ENCODE measurements at regions not wholly inside any gene's neighbourhood (a gene's known extent, or its start where the extent isn't known, plus 50 kb on each side); places are given as distances from the start of the nearest gene placed in this dataset.
A peak's percentile ranks its signal among the peaks of the same experiment; 100 is the strongest.
"Not testable (repeated sequence)": the region's sequence is repeated elsewhere in the genome, so short reads cannot be mapped to it uniquely, and the experiment has no call there.

DNA sequence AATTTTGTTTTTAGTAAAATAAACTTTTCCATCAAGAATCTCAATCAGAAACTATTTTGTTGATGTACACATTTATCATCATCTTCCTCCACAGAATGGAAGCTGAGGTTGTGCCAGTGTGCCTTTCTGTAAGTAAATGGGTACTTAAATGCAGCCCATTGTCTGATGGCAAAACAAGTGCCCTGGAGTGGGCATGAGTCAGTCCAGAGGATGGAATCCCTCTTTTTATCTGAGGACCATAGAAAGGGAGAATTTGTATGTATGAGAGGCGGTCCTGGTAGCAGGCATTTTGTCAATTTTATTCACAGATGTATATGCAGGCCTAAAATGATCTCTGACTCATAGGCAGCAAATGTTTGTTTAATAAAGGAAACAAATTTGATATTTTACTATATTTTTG, 102.1 kb upstream of the MAGI2 start:
- DNase-seq (ENCODE audit: low read depth in 2 of 2), result no peak

DNA sequence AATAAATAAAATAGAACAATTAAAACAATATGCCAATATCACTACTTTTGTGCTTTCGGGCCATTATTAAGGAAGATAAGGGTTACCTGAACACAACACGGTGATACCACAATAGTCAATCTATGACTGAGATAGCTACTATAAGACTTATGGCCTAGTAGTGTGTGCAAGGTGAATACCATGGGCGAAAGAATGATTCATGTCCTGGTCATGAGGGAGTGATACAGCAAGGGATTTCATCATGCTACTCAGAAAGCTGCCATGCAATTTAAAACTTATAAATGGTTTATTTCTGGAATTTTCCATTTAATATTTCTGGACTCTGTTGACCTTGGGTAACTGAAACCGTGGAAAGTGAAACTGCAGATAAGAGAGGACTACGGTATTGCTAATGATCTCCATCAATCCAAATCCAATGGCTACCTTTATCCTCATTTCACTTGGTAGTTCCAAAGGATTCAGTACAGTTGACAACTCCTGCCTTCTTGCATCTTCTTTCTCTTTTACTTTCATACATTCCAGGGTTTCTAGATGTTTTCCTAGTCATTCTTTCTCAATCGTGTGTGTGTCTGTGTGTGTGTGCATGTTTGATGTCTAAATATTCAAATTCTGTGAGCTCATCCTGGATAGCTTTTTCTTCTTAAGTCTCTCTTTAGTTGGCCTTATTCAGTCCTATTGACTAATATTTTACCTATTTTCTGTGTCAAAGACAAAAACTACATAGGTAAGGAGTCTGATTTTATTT, 100.5 kb upstream of the MAGI2 start:
- DNase-seq (ENCODE audit: low read depth in 2 of 2), result peak in 1 of 2 donors; percentile 4

DNA sequence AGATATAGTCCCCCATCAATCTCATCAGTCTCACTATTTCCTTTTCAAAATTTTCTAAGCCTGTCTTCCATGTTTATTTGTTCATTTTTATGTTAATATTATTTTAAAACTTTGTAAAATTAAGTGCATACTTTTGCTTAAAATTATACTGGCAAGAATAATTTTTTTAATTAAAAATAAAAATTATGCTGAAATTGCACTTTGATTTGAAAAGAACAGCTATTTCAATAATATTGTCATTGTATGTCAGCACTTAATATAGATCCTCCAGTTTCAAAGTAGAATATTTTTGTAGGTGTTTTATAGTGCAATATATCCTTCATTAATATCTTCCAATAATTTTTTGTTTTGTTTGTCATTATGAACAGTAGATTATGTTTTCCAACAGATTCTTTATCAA, 99.0 kb upstream of the MAGI2 start:
- DNase-seq (ENCODE audit: low read depth in 2 of 2), result no peak

DNA sequence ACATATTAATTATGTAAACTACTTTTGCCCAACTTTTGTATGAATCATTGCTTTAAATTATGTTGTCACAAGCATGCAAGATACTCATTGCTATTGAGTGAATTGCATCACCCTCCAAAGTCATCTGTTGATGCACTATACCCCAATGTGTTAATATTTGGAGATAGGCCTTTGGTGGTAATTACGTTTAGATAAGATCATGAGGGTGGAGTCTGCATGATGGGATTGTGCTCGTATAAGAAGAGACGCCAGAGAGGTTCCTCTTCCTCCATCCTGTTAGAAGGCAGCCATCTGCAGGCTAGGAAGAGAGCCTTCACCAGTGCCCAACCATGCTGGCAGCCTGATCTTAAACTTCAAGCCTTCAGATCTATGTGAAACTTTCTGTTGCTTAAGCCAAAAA, 95.3 kb upstream of the MAGI2 start:
- no peak for DNase-seq (ENCODE audit: low read depth in 2 of 2)

DNA sequence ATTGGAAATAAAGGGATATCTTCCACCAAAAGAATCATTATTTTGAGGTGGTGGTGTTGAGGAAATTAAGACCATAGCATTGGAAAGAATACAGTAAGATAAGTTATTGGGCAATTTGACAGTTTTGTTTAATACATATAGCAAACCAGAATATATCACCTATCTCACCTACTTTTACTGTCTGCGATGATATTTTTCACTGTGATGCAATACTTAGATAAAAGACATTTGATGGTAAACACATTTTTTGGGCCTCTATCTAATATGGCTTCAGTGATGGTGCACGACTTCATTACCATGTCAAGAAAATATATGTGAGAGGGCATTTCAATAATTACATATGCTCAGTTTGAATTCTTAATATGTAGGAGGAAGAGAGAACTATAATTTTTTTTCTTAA, 93.7 kb upstream of the MAGI2 start:
- no peak for DNase-seq (ENCODE audit: low read depth in 2 of 2)

DNA sequence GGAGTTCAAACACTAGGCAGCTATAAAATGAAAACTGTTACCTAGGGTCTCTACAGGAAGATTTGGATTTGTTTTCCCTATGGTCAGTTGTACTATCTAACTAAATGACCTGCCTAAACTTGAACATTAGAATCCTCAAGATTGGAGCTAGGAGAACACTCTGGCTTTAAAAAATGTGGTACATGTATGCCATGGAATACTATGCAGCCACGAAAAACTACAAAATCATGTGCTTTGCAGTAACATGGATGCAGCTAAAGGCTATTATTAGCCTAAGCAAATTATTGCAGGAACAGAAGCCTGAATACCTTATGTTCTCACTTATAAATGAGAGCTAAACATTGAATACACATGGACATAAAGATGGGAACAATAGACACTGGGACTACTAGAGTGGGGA, 87.1 kb upstream of the MAGI2 start:
- no peak for DNase-seq (ENCODE audit: low read depth in 2 of 2)

DNA sequence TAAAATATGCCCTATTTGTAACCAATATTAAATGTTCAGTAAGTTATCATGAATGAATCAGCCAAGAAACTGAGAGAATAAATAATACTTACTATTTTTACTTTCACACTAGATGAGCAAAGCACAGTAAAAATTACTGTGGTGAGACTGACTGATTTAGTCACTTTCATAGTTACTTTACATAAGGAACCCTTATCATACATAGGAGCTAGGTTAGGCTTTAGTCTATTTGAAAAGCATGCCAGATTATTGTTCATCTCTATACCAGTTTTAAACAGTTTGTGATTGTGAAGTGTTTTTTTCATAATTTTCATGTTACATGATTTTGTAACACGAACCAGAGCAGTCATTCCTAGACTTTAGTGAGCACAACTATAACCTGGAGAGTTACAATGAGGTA, 80.7 kb upstream of the MAGI2 start:
- no peak for DNase-seq (ENCODE audit: low read depth in 2 of 2)

DNA sequence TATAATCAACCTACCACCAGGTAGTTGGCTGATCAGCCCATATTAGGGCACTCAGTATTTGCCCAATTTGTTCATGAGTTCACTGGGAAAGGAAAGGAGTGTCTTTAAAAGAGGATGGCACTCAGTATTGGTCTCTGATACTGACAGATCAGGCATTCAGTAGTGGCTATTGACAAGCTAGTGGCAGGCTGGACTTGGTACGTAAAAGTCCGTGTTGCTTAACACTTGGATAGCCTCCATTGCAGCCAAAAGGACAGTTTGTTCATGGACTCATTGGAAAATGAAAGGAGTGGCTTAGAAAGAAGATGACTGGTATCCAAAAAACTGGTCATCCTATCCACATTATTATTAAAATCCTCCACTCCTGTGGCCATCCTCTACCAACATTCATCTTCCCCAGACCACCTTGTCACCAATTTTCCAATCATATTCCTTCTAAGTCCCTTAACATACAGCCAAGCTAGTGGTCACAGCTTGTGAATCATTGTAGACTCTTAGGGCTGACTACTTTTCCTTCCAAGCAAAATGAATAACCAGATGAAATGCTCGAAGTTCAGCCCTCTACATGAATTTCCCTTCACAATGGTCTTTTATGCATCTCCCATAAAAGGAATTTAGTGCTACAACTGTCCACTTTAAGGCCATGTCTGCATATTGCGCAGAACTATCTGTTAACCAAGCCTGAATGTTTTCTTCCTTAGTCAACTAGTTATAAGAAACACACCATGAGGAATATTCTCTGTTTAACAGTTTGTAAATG, 78.6 kb upstream of the MAGI2 start:
- no peak for DNase-seq (ENCODE audit: low read depth in 2 of 2)

DNA sequence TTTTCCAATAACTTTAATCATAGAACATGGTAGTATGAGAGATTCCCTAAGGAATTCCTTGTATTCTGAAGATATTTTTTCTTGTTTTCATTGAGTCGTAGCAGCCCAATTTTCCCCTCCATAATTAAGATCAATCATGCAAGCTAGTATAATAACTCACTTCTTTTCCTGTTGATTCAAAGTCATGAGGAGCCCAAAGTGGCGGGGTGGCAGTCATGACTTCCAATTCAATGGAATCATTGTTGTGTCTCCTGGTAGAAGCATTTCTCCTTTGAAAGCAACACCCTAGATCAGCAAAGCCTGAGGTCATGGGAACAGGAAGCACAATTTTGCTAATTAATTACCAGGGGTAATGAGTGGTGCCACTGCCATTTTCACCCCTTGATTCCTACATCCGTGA, 77.6 kb upstream of the MAGI2 start:
- no peak for DNase-seq (ENCODE audit: low read depth in 2 of 2)

DNA sequence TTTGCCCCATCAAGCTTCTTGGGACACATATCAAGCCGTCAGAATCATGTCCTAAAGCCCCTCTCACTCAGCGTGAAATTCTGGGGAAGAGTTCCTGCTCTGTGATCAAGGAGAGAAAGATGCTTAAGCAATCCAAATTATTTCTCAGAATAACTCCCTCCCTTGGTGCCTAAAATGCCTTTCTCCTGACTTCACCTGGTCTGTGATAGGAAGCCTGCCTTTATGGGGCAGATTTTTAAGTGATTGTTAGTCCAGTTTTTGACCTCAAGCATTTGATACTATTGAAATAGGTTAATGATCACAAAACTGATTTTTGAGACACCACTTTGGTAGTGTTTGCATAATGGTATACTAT, 76.4 kb upstream of the MAGI2 start:
- no peak for DNase-seq (ENCODE audit: low read depth in 2 of 2)

DNA sequence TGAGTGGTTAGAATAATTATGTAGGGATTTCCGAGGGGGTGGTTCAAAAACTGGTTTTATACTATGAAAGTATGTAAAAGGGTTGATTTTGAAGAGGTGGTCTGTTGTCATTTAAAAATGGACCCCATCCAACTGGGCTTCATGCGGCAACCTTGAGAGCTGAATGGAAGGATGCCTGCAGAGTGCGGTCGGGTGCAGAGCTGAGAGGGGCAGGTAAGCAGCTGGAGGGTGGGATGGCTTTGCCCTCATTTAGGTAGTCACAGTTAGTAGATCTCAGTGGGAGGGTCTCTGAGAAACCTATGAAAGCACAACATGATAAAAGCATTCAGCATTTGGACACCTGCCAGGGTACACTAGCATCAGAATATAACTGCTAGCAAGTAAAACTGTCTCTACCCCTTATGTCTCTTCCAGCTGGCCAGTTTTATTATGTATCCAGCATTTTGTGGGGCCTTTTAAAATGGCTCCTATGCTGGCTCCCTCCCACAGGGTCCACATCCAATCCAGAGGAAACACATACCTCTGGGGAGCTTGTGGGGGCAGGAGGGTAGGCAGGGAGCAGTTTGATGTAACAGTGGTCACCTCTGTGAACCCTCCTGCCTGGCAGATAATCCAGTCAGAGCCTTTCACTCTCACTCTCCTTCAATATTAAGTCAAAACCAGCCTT, 75.9 kb upstream of the MAGI2 start:
- no peak for DNase-seq (ENCODE audit: low read depth in 2 of 2)

DNA sequence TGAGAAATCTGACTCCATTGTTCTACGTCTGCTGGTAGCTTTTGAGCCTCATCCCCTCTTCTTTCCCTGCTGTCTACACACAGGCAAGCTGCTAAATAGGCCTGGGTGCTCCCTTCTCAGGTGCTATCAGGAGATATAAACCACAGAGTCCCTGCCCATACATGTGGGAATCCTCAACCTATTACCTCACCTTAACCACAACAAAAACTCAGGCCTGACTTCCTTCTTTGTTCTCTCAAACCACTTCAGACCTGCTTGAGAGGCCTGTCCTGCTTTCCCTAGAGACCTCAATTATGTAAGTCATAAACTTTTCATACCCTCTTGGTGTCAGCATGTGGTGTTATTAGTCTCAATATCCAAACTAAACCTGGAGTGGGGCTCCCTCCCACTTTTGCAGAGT, 75.0 kb upstream of the MAGI2 start:
- DNase-seq (ENCODE audit: low read depth in 2 of 2), result no peak

DNA sequence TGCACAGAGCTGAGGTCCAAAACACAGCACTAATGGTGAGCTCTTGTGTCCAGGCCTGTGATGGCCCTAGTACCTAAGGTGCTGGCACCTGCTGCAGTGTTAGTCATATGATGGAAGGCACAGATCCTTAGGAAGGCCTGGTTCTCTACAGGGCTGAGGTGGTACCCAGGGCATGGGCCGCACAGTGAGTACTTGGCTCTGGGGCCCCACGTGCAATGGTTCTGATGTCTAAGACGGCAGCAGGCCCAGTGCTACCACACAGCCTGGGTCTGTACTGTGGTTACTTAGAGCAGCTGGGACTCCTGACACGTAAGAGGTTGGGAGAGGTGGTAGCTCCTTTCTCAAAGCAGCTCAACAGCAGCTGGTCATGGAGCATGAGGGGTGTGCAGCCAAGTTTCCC, 70.6 kb upstream of the MAGI2 start:
- DNase-seq (ENCODE audit: low read depth in 2 of 2), result no peak

DNA sequence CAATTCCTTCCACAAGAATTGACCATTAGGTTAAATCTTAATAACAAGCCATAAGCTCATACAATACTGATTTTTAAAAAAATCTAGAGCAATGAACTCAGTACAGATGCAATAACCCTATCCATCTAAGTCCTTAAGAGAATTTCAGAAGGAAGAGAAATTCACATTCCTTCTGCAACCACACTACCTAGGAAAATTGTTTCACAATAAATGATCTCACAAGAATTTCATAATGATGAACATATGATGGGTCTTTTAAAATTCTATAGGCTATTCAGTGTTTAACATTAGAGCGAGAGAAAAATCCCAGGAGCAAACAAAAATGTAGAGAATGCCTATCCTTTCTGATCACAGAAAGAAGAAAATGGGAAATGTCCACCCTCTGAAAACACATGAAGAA, 70.0 kb upstream of the MAGI2 start:
- no peak for DNase-seq (ENCODE audit: low read depth in 2 of 2)

DNA sequence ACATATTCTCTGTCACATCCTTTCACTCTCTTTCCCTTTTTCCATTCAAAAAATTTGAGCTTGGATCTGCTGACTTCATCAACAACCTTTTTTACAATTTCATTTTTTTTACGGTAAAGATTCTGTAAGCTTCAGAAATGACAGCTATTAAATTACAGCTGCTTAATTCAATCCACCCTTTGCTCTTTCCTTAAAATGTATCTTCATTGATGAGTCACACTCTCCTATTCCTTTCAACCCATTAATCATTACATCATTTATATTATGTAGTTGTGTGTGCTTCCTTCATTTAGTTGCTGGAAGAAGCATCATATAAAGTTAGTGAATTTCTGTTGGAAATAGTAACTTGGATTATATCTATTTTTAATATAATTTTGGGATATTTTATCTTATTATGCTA, 67.1 kb upstream of the MAGI2 start:
- no peak for DNase-seq (ENCODE audit: low read depth in 2 of 2)

DNA sequence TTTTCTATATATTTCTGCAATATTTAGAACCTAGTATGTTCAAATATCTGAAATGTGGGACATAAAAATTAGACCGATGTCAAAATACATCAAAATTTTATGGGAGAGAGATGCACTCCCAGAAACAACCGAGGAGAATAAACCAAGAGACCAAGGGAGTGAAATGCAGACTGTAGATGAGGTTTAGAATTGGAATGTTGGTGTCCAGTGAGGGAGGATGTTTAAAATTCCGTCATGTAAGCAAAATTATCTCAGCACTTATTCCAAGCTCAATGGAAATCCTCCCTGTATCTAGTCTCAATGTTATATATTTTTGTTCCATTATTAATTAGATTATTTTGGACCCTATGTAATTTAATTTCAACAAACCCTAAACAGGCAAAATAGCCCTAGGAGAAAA, 61.9 kb upstream of the MAGI2 start:
- no peak for DNase-seq (ENCODE audit: low read depth in 2 of 2)

DNA sequence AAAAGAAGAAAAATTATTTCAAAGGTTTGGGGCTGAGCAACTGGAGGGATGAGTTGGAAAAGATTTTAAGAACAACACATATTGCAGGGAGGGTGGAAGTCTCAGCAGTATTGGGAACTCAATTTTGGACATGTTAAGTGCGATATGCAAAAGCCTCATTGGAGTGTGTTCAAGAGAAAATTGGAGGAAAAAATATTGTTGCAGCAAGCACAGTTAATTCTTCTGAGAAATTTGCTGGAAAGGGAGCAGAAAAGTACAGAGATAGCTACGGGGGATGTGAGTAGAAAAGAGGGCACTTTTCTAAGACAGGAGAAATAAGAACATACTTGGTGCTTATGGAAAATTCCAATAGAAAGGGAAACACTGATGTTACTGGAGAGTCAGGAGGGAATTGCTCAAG, 59.8 kb upstream of the MAGI2 start:
- no peak for DNase-seq (ENCODE audit: low read depth in 2 of 2)

DNA sequence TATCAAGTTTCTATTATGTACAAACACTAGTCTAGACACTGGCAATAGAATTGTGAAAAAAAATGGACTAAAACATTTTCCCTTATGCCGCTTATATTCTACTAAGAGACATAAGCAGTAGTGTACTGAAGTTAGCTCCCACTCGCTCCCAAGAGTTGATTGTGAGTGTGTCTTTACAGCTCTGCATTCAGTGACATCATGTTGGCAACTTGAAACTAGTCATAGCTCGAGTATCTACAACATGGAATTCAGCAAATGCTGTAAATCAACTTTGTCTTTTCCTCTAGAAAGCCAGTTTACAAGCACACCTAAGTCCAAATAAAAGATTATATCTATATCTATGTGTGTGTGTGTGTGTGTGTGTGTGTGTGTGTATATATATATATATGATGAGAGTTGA, 58.8 kb upstream of the MAGI2 start:
- DNase-seq (ENCODE audit: low read depth in 2 of 2), result no peak

DNA sequence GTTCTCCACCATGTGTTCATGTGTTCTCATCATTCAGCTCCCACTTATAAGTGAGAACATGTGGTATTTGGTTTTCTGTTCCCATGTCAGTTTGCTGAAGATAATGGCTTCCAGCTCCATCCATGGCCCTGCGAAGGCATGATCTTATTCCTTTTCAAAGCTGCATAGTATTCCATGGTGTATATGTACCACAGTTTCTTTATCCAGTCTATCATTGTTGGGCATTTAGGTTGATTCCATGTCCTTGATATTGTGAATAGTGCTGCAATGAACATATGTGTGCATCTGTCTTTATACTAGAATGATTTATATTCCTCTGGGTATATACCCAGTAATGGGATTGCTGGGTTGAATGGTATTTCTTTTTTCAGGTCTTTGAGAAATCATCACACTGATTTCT, 57.6 kb upstream of the MAGI2 start:
- DNase-seq (ENCODE audit: low read depth in 2 of 2), result not testable (repeated sequence)

DNA sequence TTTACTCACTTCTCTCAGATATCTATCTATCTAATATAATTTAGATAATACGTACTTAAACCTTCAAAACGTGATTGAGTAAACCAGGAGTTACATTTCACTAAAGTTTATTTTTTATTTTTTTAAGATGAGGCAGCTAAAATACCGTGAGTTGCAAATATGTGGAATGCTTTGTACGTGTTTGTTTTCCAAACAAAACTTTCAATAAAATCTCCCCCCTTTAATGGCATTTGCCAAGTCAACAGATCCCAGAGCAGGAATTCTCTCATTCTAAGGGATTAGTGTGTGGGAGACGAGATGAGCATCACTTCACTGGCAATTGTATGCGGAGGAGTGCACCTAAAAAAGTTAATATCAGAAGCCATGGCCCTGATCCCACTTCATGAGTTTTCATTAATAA, 53.7 kb upstream of the MAGI2 start:
- DNase-seq (ENCODE audit: low read depth in 2 of 2), result no peak

DNA sequence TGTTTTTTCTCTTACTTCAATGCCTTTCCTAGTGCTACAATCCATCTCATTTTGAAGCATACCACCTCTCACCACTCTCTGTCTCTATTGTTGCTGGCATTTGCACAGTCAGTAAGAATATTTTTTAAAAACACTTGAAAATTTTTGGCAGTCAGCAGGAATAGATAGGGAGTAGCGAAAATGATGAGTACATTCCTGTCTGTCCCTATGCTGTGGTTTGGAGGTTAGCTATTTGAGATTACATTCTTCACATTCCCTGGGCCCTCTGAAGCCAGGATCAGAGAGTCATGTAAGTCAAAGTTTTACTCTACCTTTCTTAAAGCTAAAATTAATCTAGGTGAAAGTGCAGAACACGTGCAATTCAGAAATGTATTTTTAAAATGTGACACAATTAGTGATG, 53.0 kb upstream of the MAGI2 start:
- no peak for DNase-seq (ENCODE audit: low read depth in 2 of 2)

DNA sequence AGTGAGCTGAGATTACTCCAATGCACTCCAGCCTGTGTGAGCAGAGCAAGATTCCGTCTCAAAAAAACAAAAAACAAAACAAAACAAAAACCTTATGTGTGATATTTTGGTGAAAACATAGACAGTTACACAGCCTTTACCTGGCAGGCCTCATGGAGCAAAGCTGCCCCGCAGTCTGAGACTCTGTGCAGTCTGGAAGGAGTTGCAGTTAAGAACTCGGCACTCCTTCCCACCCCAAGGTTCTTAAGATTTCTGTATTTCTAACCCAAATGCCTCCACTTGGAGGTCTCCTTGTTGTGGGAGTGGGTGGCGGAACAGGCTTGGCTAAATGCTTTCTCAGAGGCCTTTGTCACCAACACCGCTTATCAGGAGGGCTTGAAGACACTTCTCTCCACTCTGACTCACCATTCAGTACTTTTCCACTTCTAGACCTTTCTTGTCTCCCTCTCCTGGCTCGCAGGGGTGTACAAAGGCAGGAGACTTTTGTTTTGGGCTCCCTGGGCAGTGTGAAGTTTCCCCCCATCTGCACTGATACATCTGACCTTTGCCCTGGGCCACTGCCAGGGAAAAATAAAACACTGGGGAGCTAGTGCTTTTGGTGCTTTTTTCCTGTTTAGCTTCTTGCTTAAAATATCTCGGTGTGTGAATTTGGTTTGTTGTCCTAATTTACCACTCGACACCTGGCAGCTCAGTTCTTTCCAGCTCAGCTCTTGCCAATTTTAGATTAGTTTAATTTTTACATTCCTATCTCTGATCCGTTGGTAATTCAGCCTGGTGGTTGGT, 51.3 kb upstream of the MAGI2 start:
- DNase-seq (ENCODE audit: low read depth in 2 of 2), result no peak
